ENCODE measurements at regions not wholly inside any gene's neighbourhood (a gene's known extent, or its start where the extent isn't known, plus 50 kb on each side); places are given as distances from the start of the nearest gene placed in this dataset.

GRCh38 chr5:3122985-3123762 is 371.7 kb upstream of the IRX2 start (continued):
- no peak for TF ChIP-seq ZNF462 (CRISPR knock-in tag; IDR thresholded peaks at IDR 0.05)
- TF ChIP-seq ETS1 (IDR thresholded peaks at IDR 0.05): no peak
- no peak for TF ChIP-seq JUNB (IDR thresholded peaks at IDR 0.05; ENCODE audit: unreplicated experiment)
- no peak for TF ChIP-seq EZH2 (IDR thresholded peaks at IDR 0.05; ENCODE audit: low read depth, unreplicated experiment)
- no peak for TF ChIP-seq CREB1 (CRISPR knock-in tag; IDR thresholded peaks at IDR 0.05; ENCODE audit: low read depth)
- no peak for TF ChIP-seq CTCF (conservative IDR thresholded peaks at IDR 0.05; ENCODE audit: low read depth in 2 of 2)
